Hematopoietic multipotent progenitor cell (in vitro differentiated cells): ENCODE measurements at regions not wholly inside any gene's neighbourhood (a gene's known extent, or its start where the extent isn't known, plus 50 kb on each side); places are given as distances from the start of the nearest gene placed in this dataset.

Experiments
- DNase-seq, 3 donors: peaks; one replicate each; pipeline ENCODE4 v3.0.0-alpha.2; 2011 to 2015; ENCODE audit warnings: low read depth in 2 of 3, low spot score in 2 of 3

DNA sequence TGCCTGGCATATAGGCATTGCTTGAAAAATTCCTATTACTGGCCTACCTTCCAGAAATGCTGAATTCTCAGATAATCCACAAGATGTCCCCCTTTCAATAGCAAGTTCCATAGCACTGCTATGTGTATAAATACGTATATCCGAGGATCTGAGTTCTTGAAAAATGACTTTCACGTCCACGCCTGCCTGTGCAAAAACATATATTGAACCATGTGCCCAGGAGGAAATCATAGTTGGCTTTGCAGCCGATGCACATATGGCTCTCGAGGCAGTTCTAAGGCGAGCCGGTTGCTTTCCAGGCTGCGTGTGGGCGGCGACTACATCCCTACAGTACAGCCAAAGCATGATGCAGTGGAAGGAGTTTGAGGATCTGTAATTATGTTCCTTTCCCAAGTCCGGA, 55.4 kb upstream of the ESX1 start:
- peak in 1 of 3 donors; percentile 13 for DNase-seq

- no peak for DNase-seq
Measured at GRCh38 chrX:104309169-104309568, 54.4 kb upstream of the ESX1 start.

DNA sequence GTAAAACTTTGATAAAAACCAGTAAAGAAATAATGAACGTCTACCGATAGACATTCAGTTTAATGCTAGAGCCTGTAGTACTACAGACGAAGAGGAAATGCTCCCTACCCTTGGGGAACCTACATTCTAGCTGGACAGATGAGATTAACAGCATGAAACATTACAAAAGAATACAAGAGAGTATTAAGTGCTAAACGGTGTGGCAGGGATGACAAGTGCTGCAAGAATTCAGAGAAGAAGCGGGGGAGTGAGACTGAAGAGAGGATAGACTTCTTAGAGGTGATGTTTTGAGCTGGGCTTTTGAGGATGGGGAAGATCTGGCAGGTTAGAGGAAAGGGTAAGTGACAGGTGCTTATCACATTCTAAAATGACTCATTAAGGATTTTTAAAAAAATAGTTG, 52.6 kb upstream of the ESX1 start:
- DNase-seq = no peak

DNA sequence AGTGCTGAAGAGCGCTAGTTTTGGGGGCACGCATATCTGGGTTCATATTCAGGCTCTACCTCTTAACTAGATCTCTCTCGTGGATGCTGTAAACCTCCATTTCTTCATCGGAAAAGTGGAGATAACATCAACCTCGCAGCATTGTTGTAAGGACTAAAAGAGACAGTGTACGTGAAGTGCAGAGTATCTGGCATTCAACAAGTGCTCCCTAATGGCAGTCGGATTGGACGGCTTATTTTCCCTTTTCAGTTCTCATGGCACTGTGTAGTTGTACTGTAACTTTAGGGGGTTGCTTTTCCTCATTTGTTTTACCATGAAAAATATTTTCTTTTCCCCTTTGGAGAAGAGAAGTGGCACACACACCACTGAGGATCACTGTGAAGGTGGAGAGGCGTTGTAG, 51.4 kb upstream of the ESX1 start:
- no peak for DNase-seq
